ENCODE measurements at regions not wholly inside any gene's neighbourhood (a gene's known extent, or its start where the extent isn't known, plus 50 kb on each side); places are given as distances from the start of the nearest gene placed in this dataset.

- DNase-seq: no peak
These were observed 101.0 kb upstream of the NXT1 start for GRCh38 chr20:23249541-23249940.

- no peak for DNase-seq
These were observed 102.1 kb upstream of the NXT1 start for GRCh38 chr20:23248461-23248882.

- no peak for DNase-seq
These were observed 103.6 kb upstream of the NXT1 start for GRCh38 chr20:23246717-23247664.

GRCh38 chr20:23245553-23246181, 104.9 kb upstream of the NXT1 start:
- peak; percentile 28 for DNase-seq

DNA sequence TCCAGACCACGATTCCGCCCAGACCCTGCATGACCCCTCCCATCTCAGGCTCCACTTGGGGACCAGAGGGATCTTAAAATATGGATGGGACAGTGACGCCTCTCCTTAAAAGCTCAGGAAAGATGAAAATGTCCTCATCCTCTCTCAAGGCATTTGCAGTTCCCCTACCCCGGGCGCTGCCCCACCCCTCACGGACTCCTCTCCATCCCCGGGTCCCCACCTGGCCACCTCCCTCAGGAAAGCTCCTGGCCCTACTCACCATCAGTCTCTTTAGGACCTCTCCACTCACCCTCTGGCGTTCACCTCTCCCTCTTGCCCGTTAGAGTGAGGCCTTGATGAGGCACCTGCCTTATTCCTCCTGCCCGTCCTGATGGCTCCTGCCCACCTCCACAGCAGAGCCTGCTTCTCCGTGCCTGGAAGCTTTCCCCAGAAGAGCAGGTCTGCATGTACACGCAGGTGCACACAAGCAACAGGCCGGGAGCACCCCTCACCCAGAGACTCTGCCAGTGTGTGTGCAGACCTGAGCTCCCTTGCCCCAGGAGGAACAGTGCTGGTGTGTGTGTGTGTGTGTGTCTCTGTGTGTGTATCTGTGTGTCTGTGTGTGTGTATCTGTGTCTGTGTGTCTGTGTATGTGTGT, 105.6 kb upstream of the NXT1 start:
- no peak for DNase-seq

DNA sequence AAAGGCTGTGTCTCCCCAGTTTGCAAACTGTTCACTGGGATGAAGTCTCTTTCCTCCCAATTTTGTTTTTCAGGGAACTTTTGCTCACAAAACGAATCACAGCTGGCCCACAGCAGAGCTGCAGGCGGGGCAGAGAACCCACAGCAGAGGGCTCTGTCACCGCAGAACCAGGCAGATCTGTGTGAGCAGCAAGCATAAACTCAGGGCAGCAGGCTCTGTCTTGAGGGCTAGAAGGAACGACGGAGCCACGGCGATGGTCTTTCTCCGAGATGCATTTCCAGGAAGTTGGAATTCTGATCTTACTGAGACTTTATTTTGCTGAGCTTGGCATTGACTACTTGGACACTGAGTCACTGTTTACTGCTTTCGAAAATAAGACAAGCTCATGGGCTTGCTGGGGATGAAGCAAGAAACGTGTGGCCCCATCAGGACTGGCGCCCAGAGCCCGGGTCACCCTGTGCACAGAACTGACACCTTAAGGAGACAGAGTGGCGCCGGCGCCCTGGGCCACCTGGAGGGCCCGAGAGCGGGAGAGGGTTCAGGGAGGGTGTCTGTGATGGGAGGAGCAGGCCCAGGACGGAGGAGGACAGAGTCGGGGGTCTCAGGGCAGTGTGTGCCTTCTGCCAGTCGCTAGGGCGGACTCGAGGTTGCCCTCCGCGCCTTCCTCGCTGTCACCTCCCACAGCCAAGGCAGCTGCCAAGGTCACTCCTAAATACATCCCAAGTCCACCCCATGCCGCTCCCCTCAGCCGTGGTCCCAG, 106.3 kb upstream of the NXT1 start:
- no peak for DNase-seq

DNA sequence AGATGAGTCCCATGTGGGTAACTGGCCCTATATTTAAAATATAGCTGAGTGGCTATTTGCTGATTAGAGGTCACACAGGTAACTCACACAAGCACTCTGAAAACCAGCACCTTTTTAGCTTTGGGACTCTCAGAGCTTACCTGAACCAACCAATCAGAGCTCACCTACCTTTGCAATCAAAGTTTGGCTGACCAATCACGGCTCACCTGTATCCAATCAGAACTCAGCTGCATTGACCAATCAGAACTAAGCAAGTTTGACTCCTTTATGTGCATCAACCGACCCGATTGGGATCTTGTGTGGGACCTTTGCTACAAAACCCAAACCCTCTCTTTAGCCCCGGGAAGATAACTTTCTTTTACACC, 106.8 kb upstream of the NXT1 start:
- no peak for DNase-seq

DNA sequence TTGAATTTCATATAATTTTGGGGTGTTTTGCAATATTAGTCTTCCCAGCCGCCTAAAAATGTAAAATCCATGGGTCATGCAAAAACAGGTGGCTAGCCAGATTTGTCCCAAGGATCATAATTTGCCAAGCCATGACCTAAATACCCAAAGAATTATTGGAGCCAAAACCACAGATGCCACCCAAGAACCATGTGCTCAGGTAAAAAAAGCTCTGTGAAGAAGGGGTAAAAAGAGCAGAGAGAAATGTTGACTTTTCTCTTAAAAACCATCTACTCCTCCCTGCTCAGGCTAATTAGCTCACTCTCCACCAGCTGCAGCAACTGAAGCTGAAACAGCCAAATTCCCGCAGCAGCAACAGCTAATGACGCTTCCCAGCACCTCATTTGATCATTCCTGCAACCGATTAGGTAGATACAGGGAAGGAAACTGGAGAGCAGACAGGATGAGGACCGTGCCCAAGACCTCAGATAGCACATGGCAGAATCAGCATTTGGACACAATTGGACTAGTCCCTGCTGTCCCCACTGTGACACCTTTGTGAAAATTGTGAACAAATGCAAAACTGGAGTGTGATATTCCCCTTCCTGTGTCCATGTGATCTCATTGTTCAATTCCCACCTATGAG, 107.9 kb upstream of the NXT1 start:
- no peak for DNase-seq

GRCh38 chr20:23242104-23242503, 108.5 kb upstream of the NXT1 start:
- no peak for DNase-seq

DNA sequence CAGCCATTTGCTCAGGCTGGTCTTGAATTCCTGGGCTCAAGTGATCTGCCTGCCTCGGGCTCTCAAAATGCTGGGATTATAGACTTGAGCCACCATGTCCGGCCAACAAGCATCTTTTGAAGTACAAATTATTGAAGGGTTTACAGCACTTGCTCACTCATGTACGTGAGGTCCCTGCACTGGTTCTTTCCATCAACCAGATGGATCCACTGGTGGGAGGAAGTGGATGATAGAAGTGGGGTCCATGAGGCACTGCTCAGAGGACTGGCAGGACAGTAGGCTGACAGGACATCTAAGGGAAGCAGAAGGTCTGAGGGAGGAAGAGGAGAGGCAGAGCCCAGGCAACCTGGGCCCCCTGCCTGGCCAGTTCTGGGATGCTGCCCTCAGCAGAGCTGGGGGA, 109.2 kb upstream of the NXT1 start:
- no peak for DNase-seq

DNA sequence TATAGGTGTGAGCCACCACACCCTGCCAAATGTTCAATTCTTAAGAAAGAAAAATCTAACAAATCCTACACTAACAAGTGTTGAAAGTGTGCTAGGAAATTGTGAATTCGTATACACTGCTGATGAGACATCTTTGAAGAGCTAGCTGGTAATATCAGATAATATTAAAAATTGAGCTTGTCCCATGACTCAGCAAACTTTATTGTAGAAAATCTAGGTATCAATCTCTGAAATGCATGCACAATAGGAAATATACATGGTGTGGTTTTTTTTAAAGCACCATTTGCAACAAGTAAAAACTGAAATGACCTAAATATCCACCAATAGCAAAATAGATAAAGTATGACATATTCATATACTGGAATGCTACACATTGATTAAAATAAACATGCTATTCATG, 110.1 kb upstream of the NXT1 start:
- no peak for DNase-seq

GRCh38 chr20:23237201-23237600, 113.4 kb upstream of the NXT1 start:
- no peak for DNase-seq

DNA sequence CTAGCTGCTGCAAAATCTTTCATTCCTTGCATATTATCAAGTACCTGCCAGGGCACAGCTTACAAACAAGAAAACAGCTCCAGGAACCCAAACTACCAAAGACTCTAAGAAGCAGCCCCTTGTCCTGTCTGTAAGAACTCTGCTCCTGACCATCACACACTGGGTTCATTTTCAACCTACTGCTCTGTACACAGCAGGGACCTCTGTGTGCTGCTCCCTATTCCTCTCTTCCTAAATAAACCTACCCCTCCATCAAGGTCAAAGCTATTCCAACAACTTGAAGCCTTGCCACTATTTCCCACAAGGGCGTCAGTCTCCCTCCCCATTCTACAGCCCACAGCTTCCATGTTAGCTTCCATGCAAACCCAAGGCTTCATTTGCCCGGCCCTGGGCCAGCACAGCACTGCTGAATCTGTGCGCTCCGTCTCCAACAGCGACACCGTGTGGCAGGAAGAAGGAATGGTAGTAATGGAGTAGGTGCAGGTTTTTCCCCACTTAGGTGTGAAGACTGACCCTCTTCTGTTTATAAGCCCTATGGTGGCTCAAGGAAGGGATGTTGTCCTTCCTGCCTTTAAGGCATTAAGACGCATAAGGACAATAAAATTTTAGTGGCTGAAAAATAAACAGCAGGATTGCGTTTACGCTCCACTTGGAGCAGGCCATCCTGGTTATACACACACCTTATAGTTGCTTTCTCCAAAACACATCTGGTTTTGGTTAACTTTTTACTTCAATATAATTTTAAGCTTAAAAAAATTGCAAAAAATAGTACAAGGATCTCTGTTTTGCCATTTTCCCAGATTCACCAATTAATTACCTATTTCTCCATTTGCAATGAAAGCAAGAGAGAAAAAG, 115.2 kb upstream of the NXT1 start:
- DNase-seq: peak; percentile 69

DNA sequence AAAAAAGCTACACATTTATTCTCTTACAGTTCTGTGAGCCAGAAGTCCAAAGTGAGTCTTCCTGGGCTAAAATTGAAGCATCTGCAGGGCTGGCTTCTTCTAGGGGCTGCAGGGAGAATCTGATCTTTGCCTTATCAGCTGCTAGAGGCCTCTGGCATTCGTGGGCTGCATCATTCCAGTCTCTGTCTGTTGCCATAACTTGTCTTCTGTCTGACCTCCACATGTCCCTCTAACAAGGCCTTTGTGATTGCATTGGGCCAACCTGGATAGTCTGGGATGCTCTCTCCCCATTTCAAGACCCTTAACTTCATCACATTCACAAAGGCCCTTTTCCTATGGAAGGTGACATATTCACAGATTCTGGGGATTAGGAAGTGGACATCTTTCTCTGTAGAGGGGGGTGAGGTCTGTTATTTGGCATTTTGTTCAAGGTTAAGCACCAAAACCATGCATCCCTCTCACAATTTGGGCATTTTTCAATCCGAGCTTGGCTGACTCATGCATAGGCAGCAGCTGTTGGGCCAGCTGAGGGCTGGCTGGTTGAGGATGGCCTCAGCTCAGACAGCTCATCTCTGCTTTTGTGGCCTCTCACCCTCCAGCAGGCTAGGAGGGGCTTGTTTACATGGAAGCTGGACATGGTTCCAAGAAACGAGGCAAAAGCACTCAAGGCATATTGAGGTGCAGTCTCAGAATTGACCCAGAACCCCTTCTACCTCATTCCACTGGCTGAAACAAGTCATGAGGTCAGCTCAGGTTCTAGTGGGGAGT, 116.1 kb upstream of the NXT1 start:
- DNase-seq: no peak

GRCh38 chr20:23233341-23233740, 117.2 kb upstream of the NXT1 start:
- DNase-seq: no peak

DNA sequence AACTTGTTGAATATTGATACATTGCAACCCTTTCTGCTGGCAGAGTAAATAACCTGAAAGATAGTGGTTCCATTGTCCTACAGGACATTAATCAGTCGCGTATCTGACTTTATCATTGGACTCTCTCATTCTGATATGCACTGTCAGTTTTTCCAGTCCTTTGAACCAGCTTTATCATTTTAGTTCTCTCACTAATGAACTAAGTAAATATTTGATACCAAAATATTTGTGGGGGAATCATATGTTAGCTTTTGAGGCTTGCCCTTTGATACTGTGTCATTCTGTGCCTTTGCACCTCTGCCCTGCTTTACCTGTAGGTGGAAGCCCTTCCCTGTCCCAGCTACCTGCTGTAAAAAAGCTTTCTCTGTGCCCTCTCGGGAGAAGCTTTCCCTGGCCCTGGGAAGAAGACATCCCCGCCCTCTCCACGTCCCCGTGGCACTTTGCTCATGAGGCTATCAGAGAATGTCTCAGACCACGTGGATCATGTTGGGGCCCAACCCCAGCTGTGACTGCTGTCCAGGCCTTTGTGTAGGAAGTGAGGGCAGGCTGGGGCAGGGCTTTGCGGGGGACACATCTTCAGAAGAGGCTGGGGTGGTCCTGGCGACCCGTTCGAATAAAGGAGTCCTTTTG, 117.8 kb upstream of the NXT1 start:
- DNase-seq: no peak

DNA sequence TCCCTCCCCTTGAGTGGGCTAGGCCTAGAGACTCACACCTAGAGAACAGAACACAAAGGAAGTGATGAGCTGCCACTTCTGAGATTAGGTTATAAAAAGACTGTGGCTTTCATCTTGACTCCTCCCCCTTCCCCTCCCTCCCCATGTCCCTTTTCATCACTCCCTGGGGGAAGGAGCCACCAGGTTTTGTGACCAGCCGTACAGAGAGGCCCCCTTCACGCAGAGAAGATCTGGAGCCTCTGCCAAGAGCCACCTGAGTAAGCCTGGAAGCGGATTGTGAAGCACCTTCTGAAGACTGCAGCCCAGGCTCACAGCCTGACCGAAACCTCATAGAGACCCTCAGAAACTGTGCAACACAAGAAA, 118.4 kb upstream of the NXT1 start:
- no peak for DNase-seq

- DNase-seq: no peak
These were observed 118.9 kb upstream of the NXT1 start for GRCh38 chr20:23231561-23232218.

DNA sequence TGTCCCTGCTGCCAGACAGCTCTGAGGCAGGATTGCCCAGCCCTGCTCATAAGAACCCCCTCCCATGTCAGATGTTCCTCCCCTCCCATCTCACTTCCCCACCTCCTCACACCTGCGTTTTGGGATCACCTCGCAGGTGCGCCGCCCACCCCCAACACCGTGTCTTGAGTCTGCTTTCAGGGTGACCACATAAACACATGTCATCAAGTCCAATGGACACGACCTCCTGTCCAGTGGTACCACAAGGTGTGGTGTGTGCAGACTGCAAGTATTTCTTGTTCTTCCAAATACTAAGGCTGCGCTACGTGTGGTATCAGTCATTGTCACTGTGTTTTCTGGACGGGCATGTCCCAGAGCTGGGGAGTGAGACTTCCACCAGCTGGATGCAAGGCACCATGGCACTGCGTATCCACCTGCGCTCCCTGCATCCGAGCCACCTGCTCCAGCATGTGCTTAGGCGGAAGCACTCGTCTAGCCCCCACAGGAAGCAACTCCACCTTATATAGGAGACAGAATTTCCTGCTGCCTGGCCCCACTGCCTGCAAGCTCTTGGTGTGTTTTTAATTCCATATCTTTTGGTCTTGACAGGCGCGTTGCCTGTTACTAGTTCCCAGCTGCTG, 119.7 kb upstream of the NXT1 start:
- DNase-seq: no peak

Measured in retina (tissue), 1 donor.